ENCODE measurements at regions not wholly inside any gene's neighbourhood (a gene's known extent, or its start where the extent isn't known, plus 50 kb on each side); places are given as distances from the start of the nearest gene placed in this dataset.
A peak's percentile ranks its signal among the peaks of the same experiment; 100 is the strongest.
"Not testable (repeated sequence)": the region's sequence is repeated elsewhere in the genome, so short reads cannot be mapped to it uniquely, and the experiment has no call there.

GRCh38 chr1:55816456-55817426, 601.6 kb upstream of the USP24 start:
- DNase-seq = no peak

GRCh38 chr1:55815745-55816455, 600.7 kb upstream of the USP24 start:
- no peak for DNase-seq

GRCh38 chr1:55814967-55815366, 599.8 kb upstream of the USP24 start:
- no peak for DNase-seq

- peak in 1 of 14 donors; percentile 3 for DNase-seq
Measured at GRCh38 chr1:55813618-55814017, 598.5 kb upstream of the USP24 start.

- no peak for DNase-seq
Measured at GRCh38 chr1:55812281-55812680, 597.1 kb upstream of the USP24 start.

GRCh38 chr1:55808263-55808662, 593.1 kb upstream of the USP24 start:
- no peak for DNase-seq

- DNase-seq = no peak
Measured at GRCh38 chr1:55803429-55803828, 588.3 kb upstream of the USP24 start.

GRCh38 chr1:55801481-55801880, 586.3 kb upstream of the USP24 start:
- DNase-seq = no peak

GRCh38 chr1:55800503-55800902, 585.3 kb upstream of the USP24 start:
- no peak for DNase-seq

GRCh38 chr1:55793856-55794255, 578.7 kb upstream of the USP24 start:
- DNase-seq = no peak

GRCh38 chr1:55792870-55793269, 577.7 kb upstream of the USP24 start:
- no peak for DNase-seq

- no peak for DNase-seq
Measured at GRCh38 chr1:55789466-55789865, 574.3 kb upstream of the USP24 start.

GRCh38 chr1:55786396-55786795, 571.2 kb upstream of the USP24 start:
- DNase-seq = no peak

GRCh38 chr1:55784941-55785450, 569.8 kb upstream of the USP24 start:
- not testable (repeated sequence) for DNase-seq

GRCh38 chr1:55781944-55782482, 566.8 kb upstream of the USP24 start:
- no peak for DNase-seq

- DNase-seq = no peak
Measured at GRCh38 chr1:55781003-55781402, 565.8 kb upstream of the USP24 start.

GRCh38 chr1:55777545-55777944, 562.4 kb upstream of the USP24 start:
- no peak for DNase-seq

- DNase-seq = peak in 2 of 14 donors; percentile 15 to 94
Measured at GRCh38 chr1:55775007-55775406, 559.8 kb upstream of the USP24 start.

- DNase-seq = no peak
Measured at GRCh38 chr1:55774446-55774845, 559.3 kb upstream of the USP24 start.

- no peak for DNase-seq
Measured at GRCh38 chr1:55773211-55773940, 558.2 kb upstream of the USP24 start.

GRCh38 chr1:55768327-55768952, 553.3 kb upstream of the USP24 start:
- DNase-seq = no peak

GRCh38 chr1:55767171-55767570, 552.0 kb upstream of the USP24 start:
- DNase-seq = no peak

Data from C1 segment of cervical spinal cord (tissue), 14 donors.